Mesenchymal stem cell (in vitro differentiated cells and primary cell): ENCODE measurements at regions not wholly inside any gene's neighbourhood (a gene's known extent, or its start where the extent isn't known, plus 50 kb on each side); places are given as distances from the start of the nearest gene placed in this dataset.

Experiments
- DNase-seq: peaks from one replicate; pipeline ENCODE4 v3.0.0-alpha.2; 2013
- H2AFZ ChIP-seq: one replicate; pipeline ENCODE4 v1.6.1; 2013; ENCODE audit warnings: low read depth, mild to moderate bottlenecking, control low read depth, inconsistent platforms, low read length, moderate library complexity
- H2AK5ac ChIP-seq: 2 replicates; pipeline ENCODE4 v1.6.1; 2013; ENCODE audit warnings: low read length, moderate library complexity, mild to moderate bottlenecking, inconsistent platforms; ENCODE audit not compliant: severe bottlenecking
- H2BK120ac ChIP-seq: one replicate; pipeline ENCODE4 v1.6.1; 2013; ENCODE audit warnings: low read depth, mild to moderate bottlenecking, inconsistent platforms, low read length, moderate library complexity
- H2BK12ac ChIP-seq, 2 experiments: one replicate each; pipeline ENCODE4 v1.6.1; 2013; ENCODE audit warnings: inconsistent platforms in 2 of 2, low read length in 2 of 2, mild to moderate bottlenecking in 2 of 2, moderate library complexity in 2 of 2, control low read depth in 1 of 2
- H2BK15ac ChIP-seq: one replicate; pipeline ENCODE4 v1.6.1; 2013; ENCODE audit warnings: mild to moderate bottlenecking, low read depth, inconsistent platforms; ENCODE audit not compliant: poor library complexity, severe bottlenecking
- H2BK5ac ChIP-seq: 2 replicates; pipeline ENCODE4 v1.6.1; 2013; ENCODE audit warnings: low read depth, mild to moderate bottlenecking, low read length, control low read depth, inconsistent platforms; ENCODE audit not compliant: poor library complexity, severe bottlenecking
- H3K14ac ChIP-seq, 2 experiments: one replicate each; pipeline ENCODE4 v1.6.1; 2013; ENCODE audit warnings: inconsistent platforms in 2 of 2, low read length in 2 of 2, control low read depth in 1 of 2, mild to moderate bottlenecking in 1 of 2, moderate library complexity in 1 of 2
- H3K18ac ChIP-seq, 2 experiments: one replicate each; pipeline ENCODE4 v1.6.1; 2013; ENCODE audit warnings: inconsistent platforms in 2 of 2, low read length in 2 of 2, control low read depth in 1 of 2, low read depth in 1 of 2, mild to moderate bottlenecking in 1 of 2
- H3K23ac ChIP-seq, 2 experiments: one replicate each; pipeline ENCODE4 v1.6.1; 2013; ENCODE audit warnings: inconsistent platforms in 2 of 2, low read length in 2 of 2, mild to moderate bottlenecking in 2 of 2, moderate library complexity in 2 of 2, control low read depth in 1 of 2
- H3K27ac ChIP-seq: 2 replicates; pipeline ENCODE4 v1.5.1; 2013; ENCODE audit warnings: mild to moderate bottlenecking, moderate library complexity, low read length, control low read depth, inconsistent platforms; ENCODE audit not compliant: poor library complexity, severe bottlenecking
- H3K27me3 ChIP-seq, 2 experiments: 2 replicates each; pipeline versions ENCODE4 v1.6.1 to v1.7.0; 2013; ENCODE audit warnings: low read length in 2 of 2, mild to moderate bottlenecking in 2 of 2, moderate library complexity in 2 of 2, control low read depth in 1 of 2, inconsistent platforms in 1 of 2; ENCODE audit not compliant: control insufficient read depth in 1 of 2, insufficient read depth in 1 of 2
- H3K36me3 ChIP-seq, 2 experiments: 2 replicates each; pipeline versions ENCODE4 v1.6.1 to v1.7.0; 2013; ENCODE audit warnings: low read length in 2 of 2, control low read depth in 1 of 2, inconsistent platforms in 1 of 2, low read depth in 1 of 2, mild to moderate bottlenecking in 1 of 2; ENCODE audit not compliant: insufficient read depth in 2 of 2, control insufficient read depth in 1 of 2
- H3K4ac ChIP-seq, 2 experiments: one replicate each; pipeline ENCODE4 v1.6.1; 2013; ENCODE audit warnings: inconsistent platforms in 2 of 2, low read length in 2 of 2, mild to moderate bottlenecking in 2 of 2, moderate library complexity in 2 of 2, control low read depth in 1 of 2, low read depth in 1 of 2
- H3K4me1 ChIP-seq: 2 replicates; pipeline ENCODE4 v1.6.1; 2013; ENCODE audit warnings: low read depth, low read length, control low read depth; ENCODE audit not compliant: control insufficient read depth, insufficient read depth
- H3K4me2 ChIP-seq: 2 replicates; pipeline ENCODE4 v1.6.1; 2013; ENCODE audit warnings: low read length, mild to moderate bottlenecking, inconsistent platforms; ENCODE audit not compliant: poor library complexity, severe bottlenecking
- H3K4me3 ChIP-seq, 2 experiments: 2 replicates each; pipeline versions ENCODE4 v1.5.1 to v1.7.0; 2013; ENCODE audit warnings: low read length in 2 of 2, mild to moderate bottlenecking in 2 of 2, control low read depth in 1 of 2, low read depth in 1 of 2; ENCODE audit not compliant: insufficient read depth in 1 of 2
- H3K79me1 ChIP-seq: replicated peaks from 2 replicates; pipeline ENCODE4 v1.6.1; 2013; ENCODE audit warnings: mild to moderate bottlenecking, control low read depth, low read length, inconsistent platforms; ENCODE audit not compliant: poor library complexity, severe bottlenecking
- H3K9ac ChIP-seq: 2 replicates; pipeline ENCODE4 v1.7.0; 2013; ENCODE audit warnings: mild to moderate bottlenecking, low read length, moderate library complexity
- H3K9me3 ChIP-seq: 2 replicates; pipeline ENCODE4 v1.7.0; 2013; ENCODE audit warnings: mild to moderate bottlenecking, low read length; ENCODE audit not compliant: control insufficient read depth
- H4K8ac ChIP-seq: one replicate; pipeline ENCODE4 v1.6.1; 2013; ENCODE audit warnings: inconsistent platforms, mild to moderate bottlenecking, low read length, moderate library complexity
- H4K91ac ChIP-seq: one replicate; pipeline ENCODE4 v1.6.1; 2013; ENCODE audit warnings: mild to moderate bottlenecking, low read length, inconsistent platforms
- WGBS: methylation state at CpG from one replicate; pipeline ENCODE4 v1.1.7; 2013; ENCODE audit warnings: mixed read lengths; 5-methylcytosine and 5-hydroxymethylcytosine counted together

- Histone ChIP-seq H3K4me1 (peaks cover 18% of the 10 kb centered on the region), H4K8ac (no peak overlapping the region), H3K27me3 (peaks cover 36 to 47% of the 10 kb centered on the region in 2 experiments), H3K9ac (no peak overlapping the region), H4K91ac (no peak overlapping the region), H2BK15ac (no peak overlapping the region), H3K27ac (no peak overlapping the region), H2BK120ac (no peak overlapping the region), H3K36me3 (no peaks in the 10 kb centered on the region), H3K79me1 (no peaks in the 10 kb centered on the region), H3K4ac (no peak overlapping the region), H3K23ac (no peak overlapping the region), H3K18ac (no peak overlapping the region), H3K14ac (no peak overlapping the region), H3K9me3 (no peaks in the 10 kb centered on the region), H2BK12ac (no peak overlapping the region), H2AFZ (no peak overlapping the region), H2BK5ac (no peak overlapping the region), H3K4me2 (no peak overlapping the region), H2AK5ac (no peak overlapping the region), H3K4me3 (no peak overlapping the region)
- no peak for DNase-seq
- 79% methylated on average over 4 of the region's 4 CpGs for WGBS
Measured at GRCh38 chr17:28255616-28256015, 63.4 kb upstream of the TMEM97 start.

GRCh38 chr17:28256370-28256769, 62.6 kb upstream of the TMEM97 start:
- Histone ChIP-seq H3K9ac (no peak overlapping the region), H2BK15ac (no peak overlapping the region), H4K91ac (no peak overlapping the region), H3K4me2 (no peak overlapping the region), H2BK12ac (no peak overlapping the region), H2BK120ac (no peak overlapping the region), H3K4me1 (peaks cover 14% of the 10 kb centered on the region), H3K27me3 (peaks cover 34 to 46% of the 10 kb centered on the region in 2 experiments), H3K23ac (no peak overlapping the region), H3K79me1 (no peaks in the 10 kb centered on the region), H2AFZ (no peak overlapping the region), H2BK5ac (no peak overlapping the region), H3K36me3 (no peaks in the 10 kb centered on the region), H3K9me3 (no peaks in the 10 kb centered on the region), H3K14ac (no peak overlapping the region), H3K4ac (no peak overlapping the region), H2AK5ac (no peak overlapping the region), H3K18ac (no peak overlapping the region), H3K27ac (no peak overlapping the region), H3K4me3 (peak overlapping the region in 1 of 2 experiments; percentile 21), H4K8ac (no peak overlapping the region)
- DNase-seq = no peak
- WGBS = 79% methylated on average over 14 of the region's 14 CpGs

GRCh38 chr17:28256881-28257280, 62.1 kb upstream of the TMEM97 start:
- Histone ChIP-seq H3K79me1 (no peaks in the 10 kb centered on the region), H2BK15ac (no peak overlapping the region), H3K4ac (no peak overlapping the region), H2AFZ (no peak overlapping the region), H3K18ac (no peak overlapping the region), H3K27me3 (peaks cover 32 to 41% of the 10 kb centered on the region in 2 experiments), H3K23ac (no peak overlapping the region), H2AK5ac (no peak overlapping the region), H2BK12ac (no peak overlapping the region), H3K9ac (no peak overlapping the region), H4K8ac (no peak overlapping the region), H3K36me3 (no peaks in the 10 kb centered on the region), H3K4me3 (no peak overlapping the region), H3K27ac (no peak overlapping the region), H2BK120ac (no peak overlapping the region), H3K4me1 (peaks cover 12% of the 10 kb centered on the region), H3K14ac (no peak overlapping the region), H2BK5ac (no peak overlapping the region), H3K9me3 (peaks cover 2% of the 10 kb centered on the region), H4K91ac (no peak overlapping the region), H3K4me2 (no peak overlapping the region)
- no peak for DNase-seq
- 89% methylated on average over 7 of the region's 7 CpGs for WGBS

- Histone ChIP-seq H2AK5ac (no peak overlapping the region), H3K4ac (no peak overlapping the region), H3K4me1 (peaks cover 10% of the 10 kb centered on the region), H3K4me2 (no peak overlapping the region), H3K14ac (no peak overlapping the region), H2AFZ (no peak overlapping the region), H3K79me1 (no peaks in the 10 kb centered on the region), H3K4me3 (no peak overlapping the region), H2BK12ac (no peak overlapping the region), H3K36me3 (no peaks in the 10 kb centered on the region), H3K27ac (no peak overlapping the region), H3K9ac (no peak overlapping the region), H2BK120ac (no peak overlapping the region), H3K9me3 (peaks cover 11% of the 10 kb centered on the region), H3K23ac (no peak overlapping the region), H3K27me3 (peaks cover 25 to 32% of the 10 kb centered on the region in 2 experiments), H3K18ac (no peak overlapping the region), H2BK5ac (no peak overlapping the region), H4K8ac (no peak overlapping the region), H2BK15ac (no peak overlapping the region), H4K91ac (no peak overlapping the region)
- 84% methylated on average over 5 of the region's 5 CpGs for WGBS
- DNase-seq = no peak
Measured at GRCh38 chr17:28258347-28258887, 60.6 kb upstream of the TMEM97 start.
